WTC11 (cell line): ENCODE measurements at regions not wholly inside any gene's neighbourhood (a gene's known extent, or its start where the extent isn't known, plus 50 kb on each side); places are given as distances from the start of the nearest gene placed in this dataset.

ENCODE experiments used
- ATAC-seq: fragments of 200-7000 bp; cut with Tn5 transposase; 2 replicates; pipeline ENCODE4 v1.10.0; 2021; ENCODE audit warnings: mild to moderate bottlenecking, moderate library complexity
- CTCF ChIA-PET: fragments of 300-600 bp; sonication (Branson Sonifier 250); formaldehyde crosslinking; loops from one replicate; lab custom pipeline; 2021; ENCODE audit warnings: antibody characterized with exemption; lab: Charles Lee
- POLR2A ChIA-PET: fragments of 350-600 bp; sonication (Branson Sonifier 250); formaldehyde crosslinking; loops from one replicate; lab custom pipeline; 2021; ENCODE audit warnings: antibody characterized with exemption; lab: Charles Lee
- DNase-seq: peaks from one replicate; pipeline ENCODE4 v3.0.0; 2021; ENCODE audit warnings: low spot score
- H3K27ac Mint-ChIP-seq: 2 replicates; pipeline ENCODE4 v1.8.0; 2021; ENCODE audit warnings: mixed read lengths
- H3K27me3 Mint-ChIP-seq: 2 replicates; pipeline ENCODE4 v1.8.0; 2021; ENCODE audit warnings: low read depth, mild to moderate bottlenecking, moderate library complexity, mixed read lengths
- H3K36me3 Mint-ChIP-seq: 2 replicates; pipeline ENCODE4 v1.8.0; 2021; ENCODE audit warnings: mixed read lengths
- H3K4me1 Mint-ChIP-seq: 2 replicates; pipeline ENCODE4 v1.8.0; 2022; ENCODE audit warnings: mixed read lengths
- H3K4me3 Mint-ChIP-seq: 2 replicates; pipeline ENCODE4 v1.8.0; 2021; ENCODE audit warnings: mild to moderate bottlenecking, moderate library complexity, mixed read lengths
- H3K9me3 Mint-ChIP-seq: 2 replicates; pipeline ENCODE4 v1.8.0; 2021; ENCODE audit warnings: mixed read lengths
- AR ChIP-seq: fragments of 250-450 bp; sonication (Bioruptor Pico); IDR thresholded peaks from 2 replicates; pipeline ENCODE4 v1.9.0; 2021; ENCODE audit warnings: mild to moderate bottlenecking
- CREM ChIP-seq: sonication (generic); formaldehyde crosslinking; IDR thresholded peaks from 2 replicates; pipeline ENCODE4 v1.8.1; 2022; ENCODE audit warnings: mild to moderate bottlenecking, missing genetic modification reagents, moderate library complexity
- FOXP1 ChIP-seq: sonication (generic); formaldehyde crosslinking; IDR thresholded peaks from 2 replicates; pipeline ENCODE4 v1.8.0; 2022; ENCODE audit warnings: missing genetic modification reagents, mild to moderate bottlenecking, moderate library complexity, borderline replicate concordance
- GABPB1 ChIP-seq: sonication (generic); formaldehyde crosslinking; IDR thresholded peaks from 2 replicates; pipeline ENCODE4 v1.8.1; 2023; ENCODE audit warnings: mild to moderate bottlenecking, missing genetic modification reagents
- HMGXB4 ChIP-seq: sonication (generic); formaldehyde crosslinking; IDR thresholded peaks from 2 replicates; pipeline ENCODE4 v1.8.1; 2023; ENCODE audit warnings: mild to moderate bottlenecking, moderate library complexity, missing genetic modification reagents
- MAX ChIP-seq: sonication (generic); formaldehyde crosslinking; IDR thresholded peaks from 2 replicates; pipeline ENCODE4 v1.8.0; 2022; ENCODE audit warnings: mild to moderate bottlenecking, missing genetic modification reagents
- MXD4 ChIP-seq: fragments of 250-450 bp; sonication (Bioruptor Pico); IDR thresholded peaks from 2 replicates; pipeline ENCODE4 v1.8.0; 2021; ENCODE audit warnings: mild to moderate bottlenecking, moderate library complexity, borderline replicate concordance
- RELA ChIP-seq: sonication (generic); formaldehyde crosslinking; IDR thresholded peaks from 2 replicates; pipeline ENCODE4 v1.8.1; 2022; ENCODE audit warnings: missing genetic modification reagents, mild to moderate bottlenecking, borderline replicate concordance
- SMAD4 ChIP-seq: sonication (generic); formaldehyde crosslinking; IDR thresholded peaks from 2 replicates; pipeline ENCODE4 v1.8.0; 2022; ENCODE audit warnings: mild to moderate bottlenecking, missing genetic modification reagents
- TP53 ChIP-seq: sonication (generic); formaldehyde crosslinking; IDR thresholded peaks from 2 replicates; pipeline ENCODE4 v1.8.1; 2023; ENCODE audit warnings: mild to moderate bottlenecking, missing genetic modification reagents
- ZBTB21 ChIP-seq: sonication (generic); formaldehyde crosslinking; IDR thresholded peaks from 2 replicates; pipeline ENCODE4 v1.8.1; 2023; ENCODE audit warnings: mild to moderate bottlenecking, missing genetic modification reagents, borderline replicate concordance
- ZNF232 ChIP-seq: sonication (generic); formaldehyde crosslinking; IDR thresholded peaks from 2 replicates; pipeline ENCODE4 v1.8.0; 2022; ENCODE audit warnings: mild to moderate bottlenecking, missing genetic modification reagents
- ZNF263 ChIP-seq: sonication (generic); formaldehyde crosslinking; IDR thresholded peaks from 2 replicates; pipeline ENCODE4 v1.8.1; 2022; ENCODE audit warnings: low read depth, mild to moderate bottlenecking, moderate library complexity, missing genetic modification reagents
- ZNF281 ChIP-seq: sonication (generic); formaldehyde crosslinking; IDR thresholded peaks from 2 replicates; pipeline ENCODE4 v1.8.0; 2023; ENCODE audit warnings: mild to moderate bottlenecking, missing genetic modification reagents
- ZNF425 ChIP-seq: fragments of 250-450 bp; sonication (Bioruptor Pico); conservative IDR thresholded peaks from 2 replicates; pipeline ENCODE4 v1.9.0; 2021; ENCODE audit warnings: mild to moderate bottlenecking
- TF ChIP-seq, protein P1 (sequence below): fragments of 250-450 bp; sonication (Bioruptor Pico); IDR thresholded peaks from 2 replicates; pipeline ENCODE4 v1.8.0; 2021; ENCODE audit warnings: mild to moderate bottlenecking
- TF ChIP-seq, protein P2 (sequence below): sonication (generic); formaldehyde crosslinking; IDR thresholded peaks from 2 replicates; pipeline ENCODE4 v1.8.0; 2022; ENCODE audit warnings: missing genetic modification reagents

GRCh38 chr17:13333661-13334060 lies 268.1 kb downstream of the HS3ST3A1 start:
- H3K9me3 Mint-ChIP-seq: peaks cover 17% of the 10 kb centered on the region
- CTCF ChIA-PET: no interaction called here
- TF ChIP-seq ZBTB21 (CRISPR knock-in tag) (no peak), HMGXB4 (no peak), RELA (CRISPR knock-in tag) (no peak), ZNF232 (CRISPR knock-in tag) (no peak), TP53 (CRISPR knock-in tag) (no peak), SMAD4 (CRISPR knock-in tag) (no peak)
- TF ChIP-seq, all 79 proteins: peak for 0
- Mint-ChIP-seq H3K36me3 (no peaks in the 10 kb centered on the region; the same call in 1 of the 2 replicates), H3K4me1 (peaks cover 21% of the 10 kb centered on the region), H3K4me3 (no peak overlapping the region), H3K27me3 (peaks cover 20% of the 10 kb centered on the region), H3K27ac (no peak overlapping the region)
- POLR2A ChIA-PET: no interaction called here
- DNase-seq (no peak), ATAC-seq (no peak)

DNA sequence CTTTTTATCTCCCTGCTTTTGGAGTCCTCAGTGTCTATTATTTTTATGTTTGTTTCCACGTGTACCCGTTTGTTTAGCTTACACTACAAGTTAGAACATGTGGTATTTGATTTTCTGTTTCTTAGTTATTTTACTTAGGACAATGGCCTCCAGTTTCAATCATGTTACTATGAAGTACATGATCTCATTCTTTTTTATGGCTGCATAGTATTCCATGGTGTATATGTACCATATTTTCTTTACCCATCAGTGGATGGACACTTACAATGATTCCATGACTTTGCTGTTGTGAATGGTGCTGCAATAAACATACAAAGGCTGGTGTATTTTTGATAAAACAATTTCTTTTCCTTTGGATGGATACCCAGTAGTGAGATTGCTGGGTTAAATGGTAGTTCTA lies 269.5 kb downstream of the HS3ST3A1 start:
- Mint-ChIP-seq H3K27me3 (peaks cover 20% of the 10 kb centered on the region), H3K9me3 (peaks cover 17% of the 10 kb centered on the region), H3K4me3 (no peak overlapping the region), H3K27ac (no peak overlapping the region), H3K36me3 (no peaks in the 10 kb centered on the region; the same call in 1 of the 2 replicates), H3K4me1 (peaks cover 11% of the 10 kb centered on the region)
- ATAC-seq: no peak
- ChIA-PET POLR2A (no interaction called here), CTCF (no interaction called here)
- DNase-seq: no peak
- TF ChIP-seq ZNF281 (CRISPR knock-in tag) (no peak), FOXP1 (CRISPR knock-in tag) (no peak), MXD4 (no peak), ZNF263 (CRISPR knock-in tag) (no peak), ZNF425 (CRISPR knock-in tag) (no peak), MAX (no peak), AR (CRISPR knock-in tag) (no peak), ZBTB21 (CRISPR knock-in tag) (no peak), GABPB1 (no peak), CREM (CRISPR knock-in tag) (no peak)
- TF ChIP-seq, protein P1, sequence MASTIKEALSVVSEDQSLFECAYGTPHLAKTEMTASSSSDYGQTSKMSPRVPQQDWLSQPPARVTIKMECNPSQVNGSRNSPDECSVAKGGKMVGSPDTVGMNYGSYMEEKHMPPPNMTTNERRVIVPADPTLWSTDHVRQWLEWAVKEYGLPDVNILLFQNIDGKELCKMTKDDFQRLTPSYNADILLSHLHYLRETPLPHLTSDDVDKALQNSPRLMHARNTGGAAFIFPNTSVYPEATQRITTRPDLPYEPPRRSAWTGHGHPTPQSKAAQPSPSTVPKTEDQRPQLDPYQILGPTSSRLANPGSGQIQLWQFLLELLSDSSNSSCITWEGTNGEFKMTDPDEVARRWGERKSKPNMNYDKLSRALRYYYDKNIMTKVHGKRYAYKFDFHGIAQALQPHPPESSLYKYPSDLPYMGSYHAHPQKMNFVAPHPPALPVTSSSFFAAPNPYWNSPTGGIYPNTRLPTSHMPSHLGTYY (CRISPR knock-in tag): no peak
- TF ChIP-seq, protein P2, sequence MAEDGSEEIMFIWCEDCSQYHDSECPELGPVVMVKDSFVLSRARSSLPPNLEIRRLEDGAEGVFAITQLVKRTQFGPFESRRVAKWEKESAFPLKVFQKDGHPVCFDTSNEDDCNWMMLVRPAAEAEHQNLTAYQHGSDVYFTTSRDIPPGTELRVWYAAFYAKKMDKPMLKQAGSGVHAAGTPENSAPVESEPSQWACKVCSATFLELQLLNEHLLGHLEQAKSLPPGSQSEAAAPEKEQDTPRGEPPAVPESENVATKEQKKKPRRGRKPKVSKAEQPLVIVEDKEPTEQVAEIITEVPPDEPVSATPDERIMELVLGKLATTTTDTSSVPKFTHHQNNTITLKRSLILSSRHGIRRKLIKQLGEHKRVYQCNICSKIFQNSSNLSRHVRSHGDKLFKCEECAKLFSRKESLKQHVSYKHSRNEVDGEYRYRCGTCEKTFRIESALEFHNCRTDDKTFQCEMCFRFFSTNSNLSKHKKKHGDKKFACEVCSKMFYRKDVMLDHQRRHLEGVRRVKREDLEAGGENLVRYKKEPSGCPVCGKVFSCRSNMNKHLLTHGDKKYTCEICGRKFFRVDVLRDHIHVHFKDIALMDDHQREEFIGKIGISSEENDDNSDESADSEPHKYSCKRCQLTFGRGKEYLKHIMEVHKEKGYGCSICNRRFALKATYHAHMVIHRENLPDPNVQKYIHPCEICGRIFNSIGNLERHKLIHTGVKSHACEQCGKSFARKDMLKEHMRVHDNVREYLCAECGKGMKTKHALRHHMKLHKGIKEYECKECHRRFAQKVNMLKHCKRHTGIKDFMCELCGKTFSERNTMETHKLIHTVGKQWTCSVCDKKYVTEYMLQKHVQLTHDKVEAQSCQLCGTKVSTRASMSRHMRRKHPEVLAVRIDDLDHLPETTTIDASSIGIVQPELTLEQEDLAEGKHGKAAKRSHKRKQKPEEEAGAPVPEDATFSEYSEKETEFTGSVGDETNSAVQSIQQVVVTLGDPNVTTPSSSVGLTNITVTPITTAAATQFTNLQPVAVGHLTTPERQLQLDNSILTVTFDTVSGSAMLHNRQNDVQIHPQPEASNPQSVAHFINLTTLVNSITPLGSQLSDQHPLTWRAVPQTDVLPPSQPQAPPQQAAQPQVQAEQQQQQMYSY (CRISPR knock-in tag): no peak
